ENCODE measurements at regions not wholly inside any gene's neighbourhood (a gene's known extent, or its start where the extent isn't known, plus 50 kb on each side); places are given as distances from the start of the nearest gene placed in this dataset.

- TF ChIP-seq RFX5 (IDR thresholded peaks at IDR 0.05; ENCODE audit: low read length) (no peak), CTCF (IDR thresholded peaks at IDR 0.05) (no peak), SMC3 (IDR thresholded peaks at IDR 0.05; ENCODE audit: low read depth, low read length) (no peak), EZH2phosphoT487 (IDR thresholded peaks at IDR 0.05; ENCODE audit: borderline replicate concordance, low read depth) (no peak), EP300 (IDR thresholded peaks at IDR 0.05; ENCODE audit: borderline replicate concordance in 1 of 2, low read depth in 1 of 2, low read length in 1 of 2) (no peak), TCF12 (IDR thresholded peaks at IDR 0.05) (no peak), TAF1 (IDR thresholded peaks at IDR 0.05; ENCODE audit: borderline replicate concordance, low read depth, low read length) (no peak), POLR2AphosphoS5 (IDR thresholded peaks at IDR 0.05; ENCODE audit: low read depth, low read length) (no peak), MAX (IDR thresholded peaks at IDR 0.05; ENCODE audit: low read depth) (no peak)
Measured at GRCh38 chr6:112980676-112981075, 633.5 kb downstream of the RFPL4B start.

All from SK-N-SH (cell line).